Brain pericyte (primary cell): ENCODE measurements at regions not wholly inside any gene's neighbourhood (a gene's known extent, or its start where the extent isn't known, plus 50 kb on each side); places are given as distances from the start of the nearest gene placed in this dataset.

Source experiments
- DNase-seq: peaks from one replicate; pipeline ENCODE4 v3.0.0-alpha.2; 2012; ENCODE audit warnings: low read depth, low spot score

DNA sequence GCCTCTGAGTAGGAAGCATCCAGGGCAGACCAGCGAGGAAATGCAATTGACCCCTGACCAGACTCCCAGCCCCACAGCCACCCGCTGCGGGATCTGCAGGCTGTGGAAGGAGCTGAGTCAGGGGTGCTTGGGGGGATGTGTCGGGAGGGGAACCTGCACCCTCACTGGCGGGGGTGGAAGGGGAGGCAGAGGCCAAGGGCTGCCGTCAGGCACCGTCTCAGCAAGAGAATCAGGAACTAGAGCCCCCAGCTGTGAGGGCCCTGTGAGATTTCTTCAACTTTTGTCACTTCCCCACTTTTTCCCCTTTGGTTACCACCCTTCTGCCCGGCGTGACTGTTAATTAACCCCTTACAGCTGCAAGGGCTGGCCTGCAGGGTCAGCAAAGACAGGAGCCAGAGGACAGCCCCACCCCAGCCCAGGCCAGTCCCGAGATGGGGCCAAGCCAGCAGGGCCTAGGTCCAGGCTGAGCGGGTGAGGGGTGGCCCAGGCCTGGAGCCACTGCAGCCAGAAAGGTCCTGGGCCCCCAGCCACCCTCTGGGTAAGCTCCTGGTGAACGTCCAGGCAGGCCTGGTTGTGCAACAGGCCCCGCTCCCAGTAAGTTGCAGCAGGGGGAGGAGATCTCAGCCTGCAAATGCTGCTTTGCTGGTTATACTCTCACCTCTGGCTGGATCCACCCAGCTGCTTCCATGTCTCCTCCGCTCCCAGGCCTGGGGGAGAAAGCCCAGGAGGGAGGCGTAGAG lies 147.0 kb upstream of the ID2 start:
- DNase-seq: no peak

DNA sequence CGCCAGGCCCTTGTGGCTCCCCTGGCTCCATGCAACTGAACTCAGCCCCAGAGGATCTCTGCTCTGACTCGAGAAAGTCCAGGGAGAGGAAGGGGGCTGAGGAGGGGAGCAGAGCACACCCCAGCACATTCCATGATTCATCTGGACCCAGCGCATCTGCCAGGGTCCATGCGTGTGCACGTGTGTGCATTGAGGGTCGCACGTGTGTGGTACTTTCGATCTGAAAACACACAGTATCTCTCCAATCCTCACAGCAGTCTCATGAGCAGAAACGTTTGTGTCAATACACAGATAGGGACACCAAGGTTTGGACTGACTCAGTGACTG lies 146.4 kb upstream of the ID2 start:
- DNase-seq: no peak

DNA sequence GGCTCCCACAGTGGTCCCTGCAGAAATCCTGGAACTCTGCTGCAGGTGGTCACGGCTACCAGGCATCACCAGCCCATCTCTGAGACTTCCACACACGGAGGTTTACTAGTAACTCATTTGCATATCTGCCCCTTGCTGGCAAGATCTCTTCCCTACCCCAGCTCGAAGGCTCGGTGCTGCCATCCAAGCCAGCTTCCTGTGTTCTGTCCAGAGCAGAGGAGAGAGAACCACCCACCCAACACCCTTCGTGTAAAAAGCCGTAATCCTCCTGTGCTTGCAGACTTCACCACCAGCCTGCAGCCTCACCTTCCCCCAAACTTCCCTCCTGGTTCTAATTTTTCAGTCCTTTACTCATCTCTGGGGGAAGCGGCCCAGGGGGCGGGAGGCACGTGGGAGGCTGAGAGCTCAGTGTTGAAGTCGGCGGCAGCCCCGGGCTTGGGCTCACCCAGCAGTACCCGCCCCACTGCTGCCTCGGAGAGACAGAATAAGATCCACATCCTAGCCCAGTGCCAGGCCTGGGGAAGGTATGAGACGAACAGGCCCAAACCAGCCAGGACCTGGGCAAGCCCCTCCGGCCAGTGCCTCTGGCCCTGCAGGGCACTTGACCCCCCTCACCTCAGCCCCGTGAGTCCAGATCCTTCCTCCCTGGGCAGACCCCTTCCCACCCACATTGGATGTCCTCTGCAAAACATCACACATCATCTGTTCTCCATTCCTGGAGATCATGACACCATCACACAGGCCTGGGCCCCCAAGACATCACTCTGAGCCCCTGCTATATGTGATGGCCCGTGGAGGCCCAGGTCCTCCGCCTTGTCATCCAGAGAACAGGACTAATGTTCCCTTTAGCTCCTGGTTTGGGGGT lies 145.8 kb upstream of the ID2 start:
- no peak for DNase-seq

DNA sequence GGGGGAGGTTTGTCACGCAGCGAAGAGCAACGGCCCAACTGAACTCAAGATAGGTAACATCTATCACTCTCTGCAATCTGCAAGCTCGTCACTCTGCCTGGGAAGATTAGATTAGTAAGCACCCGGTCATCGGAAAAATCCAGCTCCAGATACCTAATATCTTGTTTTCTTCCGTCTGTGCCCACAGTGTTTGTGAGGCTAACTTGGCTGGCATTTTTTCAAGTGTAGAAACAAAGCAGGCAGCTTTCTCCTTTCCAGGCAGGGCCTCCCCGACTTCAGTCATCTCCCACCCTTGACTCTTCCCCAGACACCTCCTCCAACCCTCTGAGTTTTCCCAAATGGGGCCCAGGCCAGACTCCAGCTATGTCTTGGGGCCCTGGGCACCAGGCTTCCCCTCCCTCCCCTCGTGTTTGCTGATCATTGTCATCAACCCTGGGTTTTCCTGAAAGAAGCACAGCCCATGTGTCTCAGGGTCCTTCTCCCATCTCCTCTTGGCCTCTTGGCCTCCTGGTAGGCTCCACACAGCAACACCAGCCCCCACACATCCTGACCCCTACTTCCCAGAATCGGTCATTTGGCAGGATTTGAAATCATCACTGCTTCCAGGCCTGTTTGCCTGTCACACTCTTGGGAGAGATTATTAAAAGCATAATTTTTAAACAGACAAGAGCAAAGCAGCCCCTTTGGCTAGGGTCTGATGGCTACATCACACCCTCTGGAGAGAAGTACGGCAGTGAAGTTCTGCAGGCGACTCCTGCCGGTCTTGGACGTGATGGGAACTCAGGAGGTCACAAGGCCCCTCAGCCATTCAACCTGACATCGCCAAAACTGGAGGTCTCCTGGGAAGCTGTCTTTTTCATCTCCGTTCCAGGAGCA lies 144.9 kb upstream of the ID2 start:
- no peak for DNase-seq

DNA sequence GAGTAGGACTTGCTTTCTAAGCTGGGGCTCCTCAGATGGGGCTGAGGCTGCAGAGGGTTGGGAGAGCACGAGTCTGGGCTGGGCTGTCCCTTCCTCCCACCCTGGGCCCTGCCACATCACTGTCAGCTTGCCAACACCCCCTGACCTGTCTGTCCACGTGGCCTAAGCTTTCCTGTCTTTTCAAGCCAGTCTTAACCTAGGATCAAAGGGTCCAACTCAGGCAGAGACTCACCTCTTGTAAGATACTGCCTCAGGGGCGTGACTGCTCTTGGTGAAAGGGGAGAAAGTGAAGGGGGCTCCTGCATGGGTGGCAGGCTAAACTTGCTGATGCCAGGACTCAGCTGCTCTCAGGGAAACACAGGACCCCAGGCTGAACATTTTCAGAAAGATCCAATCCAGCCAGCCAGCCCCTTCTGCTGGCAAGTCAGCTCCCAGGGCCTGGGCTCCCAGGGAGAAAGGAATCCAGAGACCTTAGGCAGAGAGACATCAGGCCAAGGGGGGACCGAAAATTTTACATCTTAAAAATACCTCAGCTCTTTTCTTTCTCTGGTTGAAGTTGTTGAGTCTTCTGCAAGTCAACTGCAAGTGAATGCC lies 144.2 kb upstream of the ID2 start:
- no peak for DNase-seq

DNA sequence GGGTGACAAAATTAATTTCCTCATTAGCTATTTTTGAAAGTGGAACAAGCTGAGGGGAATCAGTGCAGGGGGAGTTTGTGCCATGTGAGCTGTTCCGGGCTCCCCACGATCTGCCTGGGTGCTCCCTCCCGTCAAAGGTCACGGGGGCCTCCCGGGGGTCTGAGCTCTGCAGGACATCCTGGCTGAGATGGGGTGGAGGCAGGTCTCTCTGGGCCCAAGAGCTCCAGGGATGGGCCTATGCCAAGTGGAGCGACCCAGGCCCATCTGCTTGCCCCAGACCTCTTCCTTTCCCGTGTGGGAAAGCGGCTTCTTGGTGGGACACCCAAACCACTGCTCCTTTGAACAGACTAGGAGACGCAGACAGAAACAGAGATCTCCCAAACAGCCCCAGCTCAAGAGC lies 143.3 kb upstream of the ID2 start:
- DNase-seq: no peak

DNA sequence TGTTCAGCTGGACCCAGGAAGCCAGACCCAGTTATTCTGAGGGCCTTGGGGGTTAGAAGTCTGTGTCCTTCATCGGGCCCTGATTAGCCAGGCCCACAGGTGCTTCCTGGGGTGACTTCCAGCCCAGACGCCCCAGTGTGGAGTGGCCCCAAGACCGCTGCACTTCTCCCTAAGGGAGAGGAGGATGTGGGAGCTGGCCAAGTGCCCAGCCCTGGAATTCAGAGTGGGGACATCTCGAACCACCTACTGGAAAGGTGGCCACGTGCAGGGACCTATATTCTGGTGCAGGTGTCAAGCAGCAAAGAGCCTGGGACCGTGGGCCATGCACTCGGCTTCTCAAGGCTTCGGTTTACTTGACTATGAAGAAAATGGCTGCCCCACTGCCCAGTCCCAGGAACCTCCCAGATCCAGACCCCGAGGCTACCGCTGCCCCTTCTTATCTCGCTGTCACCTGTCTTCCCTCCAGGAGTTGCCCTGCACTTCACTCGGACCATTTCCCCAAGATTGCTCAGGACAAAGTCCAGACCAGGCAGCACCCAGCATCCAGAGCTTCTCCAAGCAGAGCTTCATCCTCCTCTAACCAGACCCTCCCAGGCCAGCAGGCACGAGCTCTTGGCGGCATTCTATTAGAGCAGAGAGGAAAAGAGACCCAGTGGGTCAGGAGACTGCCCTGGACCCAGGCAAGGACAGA lies 142.8 kb upstream of the ID2 start:
- DNase-seq: no peak

DNA sequence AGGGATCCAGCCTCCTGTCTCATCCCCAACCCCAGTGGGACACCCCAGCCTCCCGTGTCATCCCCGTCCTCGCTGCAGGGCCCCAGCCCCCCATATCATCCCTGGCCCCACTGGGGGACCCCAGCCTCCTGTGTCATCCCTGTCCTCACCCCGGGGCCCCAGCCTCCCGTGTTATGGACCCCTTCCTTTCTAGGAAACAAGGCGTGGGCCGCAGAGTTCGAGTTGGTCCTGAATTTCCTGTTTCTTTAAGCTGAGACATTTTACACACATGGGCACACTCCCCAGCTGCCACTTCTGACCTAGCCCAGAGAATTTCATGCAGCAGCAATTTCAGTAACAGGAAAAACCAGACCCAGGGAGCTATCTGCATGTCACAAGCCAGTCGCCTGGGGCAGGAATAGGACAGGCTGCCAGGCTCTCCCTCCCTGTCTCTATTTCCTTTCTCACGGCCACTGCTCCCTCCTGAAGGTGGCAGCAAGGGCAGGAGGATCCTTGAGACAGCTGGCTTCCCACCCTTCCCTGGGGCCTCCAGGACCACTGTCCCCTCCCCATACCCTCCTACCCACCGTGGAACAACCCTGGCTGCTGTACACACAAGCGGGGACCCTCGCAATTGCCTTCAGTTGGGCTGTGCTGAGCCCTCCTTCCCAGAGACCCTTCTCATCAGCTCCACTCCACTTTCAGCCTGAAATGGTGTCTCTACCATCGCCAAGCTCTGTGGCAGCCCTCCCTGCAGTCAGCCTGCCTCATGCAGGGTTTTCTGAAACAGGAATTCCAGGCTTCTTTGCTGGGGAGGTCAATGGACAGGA lies 141.9 kb upstream of the ID2 start:
- DNase-seq: no peak

DNA sequence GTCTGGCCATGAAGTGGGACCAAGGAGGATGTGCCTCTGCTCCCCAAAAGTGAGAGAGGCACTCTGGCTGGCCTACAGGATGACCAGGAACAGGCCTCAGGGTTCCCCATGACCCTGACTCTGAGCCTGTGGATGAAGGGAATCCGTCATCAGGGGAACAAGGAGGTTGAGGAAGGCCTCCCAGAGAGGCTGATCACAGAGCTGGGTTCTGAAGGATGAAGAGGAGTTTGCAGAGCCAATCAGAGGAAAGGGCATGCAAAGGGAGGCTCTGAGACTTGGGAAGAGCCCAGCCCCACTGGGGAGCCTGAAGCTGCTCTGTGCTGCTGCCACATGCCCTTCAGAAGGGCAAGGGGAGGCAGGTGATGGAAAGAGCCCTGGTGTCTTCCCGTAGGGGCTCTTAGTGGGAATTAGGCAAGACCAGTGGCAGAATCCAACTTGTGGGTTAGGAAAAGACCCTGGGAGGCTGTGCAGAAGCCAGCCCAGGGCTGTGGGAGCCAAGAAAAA lies 141.3 kb upstream of the ID2 start:
- DNase-seq: no peak

DNA sequence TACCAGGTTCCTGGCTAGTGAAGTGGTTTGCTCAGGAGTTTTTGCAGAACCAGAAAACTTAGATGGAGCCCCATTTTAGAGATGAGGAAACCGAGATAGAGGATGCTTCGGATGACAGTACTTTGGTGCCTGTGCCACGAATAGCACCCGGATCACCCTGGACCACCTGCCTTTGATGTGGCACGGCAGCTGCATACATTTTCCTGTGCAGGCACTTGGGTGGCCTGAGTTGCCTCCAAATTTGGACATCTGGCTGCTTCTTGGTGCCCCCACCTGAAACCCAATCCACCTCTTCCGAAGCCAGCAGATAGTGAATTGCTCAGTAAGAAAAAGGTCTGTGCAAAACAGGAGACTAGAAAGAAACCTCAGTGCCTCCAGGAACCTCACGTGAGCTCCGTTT lies 140.6 kb upstream of the ID2 start:
- DNase-seq: no peak

DNA sequence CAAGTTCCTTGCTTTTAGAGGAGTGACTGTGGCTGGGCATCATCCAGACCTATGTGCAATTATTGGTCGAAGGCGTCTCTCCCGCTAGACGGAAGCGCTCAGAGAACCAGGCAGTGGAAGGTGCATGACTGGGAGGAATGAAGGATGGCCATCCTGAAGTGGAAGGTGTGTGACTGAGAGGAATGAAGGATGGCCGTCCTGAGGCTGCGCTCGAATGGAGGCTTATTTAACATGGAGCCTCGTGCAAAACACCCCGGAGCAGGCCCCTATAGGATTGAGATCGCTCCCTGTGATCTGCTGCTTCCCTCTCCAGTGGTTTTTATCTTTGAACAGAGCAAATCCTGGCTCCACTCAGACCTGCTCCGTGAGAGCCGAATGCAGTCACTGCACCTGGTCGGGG lies 140.2 kb upstream of the ID2 start:
- no peak for DNase-seq

DNA sequence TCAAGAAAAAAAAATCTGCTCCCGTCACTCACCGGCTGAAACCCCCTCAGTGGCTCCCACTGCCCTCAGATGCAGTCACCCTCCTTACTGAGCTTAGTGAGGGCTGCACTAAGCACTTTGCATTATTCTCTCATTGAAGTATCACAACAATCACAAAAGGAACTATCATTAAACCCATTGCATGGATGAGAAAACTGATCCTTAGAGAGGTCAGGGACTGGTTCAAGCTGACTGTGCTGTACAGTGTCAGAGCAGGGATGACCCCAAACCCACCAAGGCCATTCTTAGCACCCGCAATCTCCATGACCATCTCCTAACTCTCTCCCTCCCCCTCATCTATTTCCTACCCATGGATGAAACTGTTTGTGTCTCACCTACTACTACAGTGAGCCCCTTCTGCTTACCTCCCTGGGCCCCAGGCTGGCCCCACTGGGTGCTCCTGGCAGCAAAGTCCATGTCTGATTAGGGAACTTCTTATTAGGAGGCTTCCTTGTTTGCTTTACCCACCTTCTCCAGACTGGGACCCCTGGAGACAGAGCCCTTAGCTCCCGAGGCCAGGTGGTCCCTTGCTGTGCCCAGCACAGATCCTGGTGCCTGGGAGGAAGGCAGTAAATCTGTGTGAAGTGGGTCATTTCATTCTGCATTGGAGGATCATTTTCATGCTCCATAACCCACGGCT lies 139.3 kb upstream of the ID2 start:
- no peak for DNase-seq

DNA sequence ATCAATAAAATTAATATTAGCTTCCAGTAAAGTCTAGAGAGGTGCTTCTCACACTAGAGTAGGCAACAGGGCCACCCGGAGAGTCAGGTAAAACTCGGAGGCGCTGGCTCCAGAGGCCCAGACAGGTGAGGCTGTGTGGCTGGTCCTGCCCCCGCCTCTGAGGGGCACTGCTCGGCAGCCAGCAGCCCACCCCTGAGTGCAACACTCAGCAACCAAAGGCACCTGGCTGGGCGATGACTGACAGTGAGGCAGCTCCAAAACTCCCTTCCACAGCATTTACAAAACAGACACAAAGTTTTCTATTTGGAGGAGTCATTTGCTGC lies 138.8 kb upstream of the ID2 start:
- no peak for DNase-seq

DNA sequence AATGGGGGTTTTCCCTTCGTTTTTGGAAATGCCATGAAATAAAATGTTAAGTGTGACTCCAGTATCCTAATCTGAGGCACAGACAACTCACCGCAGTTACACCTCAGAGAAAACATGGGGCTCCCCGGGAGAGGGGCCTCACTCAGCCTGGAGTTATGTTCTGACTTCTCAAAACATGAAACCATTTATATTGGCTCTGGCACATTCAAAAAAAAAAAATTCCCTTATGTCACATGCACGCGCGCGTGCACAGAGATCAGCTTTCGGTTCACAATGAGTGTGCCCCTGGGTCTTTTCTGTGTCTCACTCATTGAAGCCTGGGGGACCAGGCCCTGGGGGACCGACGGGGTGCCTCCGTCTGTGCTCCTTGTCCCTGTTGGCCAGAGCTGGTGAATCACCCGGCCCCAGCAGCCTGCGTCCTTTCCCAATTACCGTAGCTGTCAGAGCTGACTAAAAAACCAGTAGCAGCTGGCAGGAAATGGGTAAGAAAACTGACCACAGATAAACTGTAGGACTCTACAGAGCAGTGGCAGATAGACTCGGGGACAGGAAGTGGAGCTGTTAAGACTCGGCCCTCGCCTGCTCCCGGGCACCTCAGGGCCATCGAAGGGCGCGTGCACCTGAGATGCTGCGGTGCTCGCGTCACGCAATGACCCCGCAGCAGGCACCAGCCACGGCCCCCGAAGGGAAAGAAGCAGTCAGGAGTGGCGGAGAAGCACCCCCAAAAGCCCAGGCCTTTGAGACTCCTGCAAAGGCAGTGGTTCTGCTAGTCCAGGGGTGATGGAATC lies 138.3 kb upstream of the ID2 start:
- DNase-seq: no peak

DNA sequence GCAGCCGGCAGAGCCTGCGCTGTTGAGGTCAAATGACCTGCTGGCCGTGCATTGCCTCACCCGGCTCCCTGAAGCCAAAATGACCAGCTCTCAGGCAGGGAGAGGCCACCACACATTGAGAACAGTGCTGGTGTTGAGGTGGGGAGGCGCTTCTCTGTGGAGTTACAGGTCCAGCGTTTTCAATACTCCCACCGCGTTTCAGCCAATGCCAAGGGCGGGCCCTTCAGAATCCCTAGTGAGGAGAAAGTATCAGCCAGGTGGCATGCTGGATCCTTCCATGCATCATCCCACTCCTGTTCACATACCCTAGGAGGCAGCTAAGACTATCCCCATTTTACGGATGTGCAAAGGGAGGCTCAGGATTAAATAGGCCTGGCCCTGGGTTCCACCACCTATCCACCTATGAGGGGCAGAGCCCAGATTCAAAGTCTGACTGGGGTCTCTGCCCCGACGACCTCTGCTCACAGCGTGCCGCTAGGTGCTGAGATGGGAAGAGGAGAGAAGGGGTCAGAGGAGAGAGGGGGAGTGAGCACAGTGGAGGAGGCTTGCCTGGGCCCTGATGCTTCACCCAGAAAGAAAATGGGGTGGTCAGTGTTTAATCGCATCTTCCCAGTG lies 137.6 kb upstream of the ID2 start:
- DNase-seq: no peak

DNA sequence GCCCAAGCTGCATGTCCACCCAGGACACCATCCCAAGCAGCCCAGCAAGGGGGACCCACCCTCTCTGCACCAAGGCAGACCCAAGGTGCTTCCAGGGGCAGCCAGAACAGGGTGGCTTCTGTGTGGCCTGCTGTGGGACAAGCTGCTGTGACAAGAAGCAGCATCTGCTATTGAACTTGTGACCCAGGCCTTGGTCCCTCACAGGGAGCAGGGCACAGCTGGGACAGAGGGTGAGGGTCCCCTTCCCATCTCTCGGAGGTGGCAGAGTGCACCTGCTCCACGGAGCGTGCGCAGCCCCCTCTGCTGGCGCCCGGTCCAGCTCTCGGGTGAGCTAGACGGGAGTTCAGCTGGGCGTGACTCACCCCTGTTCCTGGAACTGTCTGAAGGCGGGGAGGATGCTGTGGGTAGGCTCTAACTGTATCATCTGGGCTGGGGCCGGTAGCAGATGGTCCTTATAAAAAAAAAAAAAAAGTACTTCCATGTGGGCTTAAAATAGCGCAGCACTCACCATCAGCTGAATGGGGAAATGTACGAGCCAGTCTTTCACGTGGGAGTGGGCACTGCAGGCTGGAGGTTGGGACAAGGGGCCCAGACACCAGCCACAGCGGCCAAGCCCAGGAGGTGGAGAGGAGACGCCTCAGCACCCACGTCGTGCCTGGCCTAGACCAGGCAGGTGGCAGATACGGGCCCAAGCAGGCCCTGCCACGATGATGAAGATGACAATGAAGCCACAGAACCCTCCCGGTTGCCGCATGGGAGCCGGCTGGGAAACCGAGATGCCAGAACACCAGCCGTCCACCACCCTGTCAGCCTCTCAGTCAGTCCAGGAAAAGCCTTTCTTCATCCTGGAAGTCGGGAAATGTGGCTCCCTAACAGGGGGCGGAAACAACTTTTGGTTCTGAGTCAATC lies 136.8 kb upstream of the ID2 start:
- no peak for DNase-seq
